GM12872 (cell line): ENCODE measurements at regions not wholly inside any gene's neighbourhood (a gene's known extent, or its start where the extent isn't known, plus 50 kb on each side); places are given as distances from the start of the nearest gene placed in this dataset.

ENCODE experiments used
- CTCF ChIP-seq: IDR thresholded peaks from 3 replicates; pipeline ENCODE4 v1.5.1; 2011; ENCODE audit warnings: low read depth, mild to moderate bottlenecking, low read length, moderate library complexity; ENCODE audit not compliant: insufficient read depth

- no peak for TF ChIP-seq CTCF
Observed at GRCh38 chr15:47640079-47640478, 77.2 kb upstream of the SEMA6D start.

- TF ChIP-seq CTCF = no peak
Observed at GRCh38 chr15:47640901-47641300, 76.4 kb upstream of the SEMA6D start.

- no peak for TF ChIP-seq CTCF
Observed at GRCh38 chr15:47644722-47645121, 72.6 kb upstream of the SEMA6D start.

- TF ChIP-seq CTCF = no peak
Observed at GRCh38 chr15:47650564-47650963, 66.7 kb upstream of the SEMA6D start.

- TF ChIP-seq CTCF = no peak
Observed at GRCh38 chr15:47652328-47652727, 65.0 kb upstream of the SEMA6D start.

- TF ChIP-seq CTCF = no peak
Observed at GRCh38 chr15:47652844-47653243, 64.5 kb upstream of the SEMA6D start.

GRCh38 chr15:47661661-47662180, 55.6 kb upstream of the SEMA6D start:
- no peak for TF ChIP-seq CTCF
